Inflammatory macrophage treated with lipopolysaccharide for 4 hours (primary cell): ENCODE measurements at regions not wholly inside any gene's neighbourhood (a gene's known extent, or its start where the extent isn't known, plus 50 kb on each side); places are given as distances from the start of the nearest gene placed in this dataset.

ENCODE experiments used
- DNase-seq: peaks from one replicate; pipeline ENCODE4 v3.0.0-alpha.2; 2020

DNA sequence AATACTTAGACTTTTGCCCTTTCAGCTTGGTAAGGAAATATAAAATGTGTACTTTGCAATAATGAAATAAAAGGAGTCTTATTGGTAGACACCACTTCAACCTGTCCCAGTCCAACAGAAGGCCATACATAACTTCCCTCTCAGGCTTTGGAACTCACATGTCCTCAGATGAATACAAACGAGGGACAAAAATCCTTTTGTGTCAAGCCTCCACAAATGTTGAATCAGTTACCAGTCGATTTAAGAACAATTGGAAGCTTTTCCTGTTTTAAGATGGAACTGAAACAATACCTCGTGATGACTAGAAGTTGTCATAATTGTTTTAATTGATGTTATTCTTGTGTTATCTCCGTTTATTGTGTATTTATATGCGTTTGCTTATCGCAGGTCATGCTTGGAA lies 385.1 kb upstream of the POU3F3 start:
- no peak for DNase-seq

DNA sequence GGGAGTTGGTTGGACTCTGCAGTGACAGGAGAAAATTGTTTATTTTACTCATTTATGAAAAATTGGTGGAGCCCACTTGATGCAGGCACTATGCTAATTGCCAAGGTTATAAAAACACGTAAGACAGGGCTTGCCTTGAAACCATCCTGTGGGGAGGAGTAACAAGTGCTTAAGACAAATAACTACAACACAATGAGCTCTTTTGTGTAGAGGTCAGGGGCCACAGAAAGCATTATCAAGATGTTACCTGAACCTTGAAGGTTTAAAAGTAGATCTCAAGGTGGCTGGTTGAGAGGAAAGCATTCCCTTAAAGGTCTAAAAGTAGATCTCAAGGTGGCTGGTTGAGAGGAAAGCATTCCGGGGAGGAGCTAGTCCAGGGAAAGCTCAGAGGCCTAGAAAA lies 381.8 kb upstream of the POU3F3 start:
- DNase-seq = no peak

DNA sequence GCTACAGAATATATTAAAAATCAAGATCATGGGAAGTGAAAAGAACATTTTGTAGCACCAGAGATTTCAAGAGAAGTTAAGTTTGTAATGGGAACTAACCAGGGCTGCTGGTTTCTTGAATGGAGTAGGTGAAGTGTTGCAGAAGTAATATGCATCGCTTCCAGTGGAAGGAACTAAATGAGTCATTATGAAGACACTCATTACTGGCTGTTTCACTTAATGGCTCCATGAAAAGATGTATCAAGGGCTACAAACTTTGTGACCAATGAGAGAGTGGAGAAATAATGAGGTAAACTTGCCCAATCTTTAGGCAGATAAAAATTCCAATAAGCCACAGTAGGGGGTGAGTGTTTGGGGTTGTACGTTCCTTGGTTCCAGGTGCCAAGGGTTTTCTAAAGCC lies 380.4 kb upstream of the POU3F3 start:
- peak; percentile 72 for DNase-seq

DNA sequence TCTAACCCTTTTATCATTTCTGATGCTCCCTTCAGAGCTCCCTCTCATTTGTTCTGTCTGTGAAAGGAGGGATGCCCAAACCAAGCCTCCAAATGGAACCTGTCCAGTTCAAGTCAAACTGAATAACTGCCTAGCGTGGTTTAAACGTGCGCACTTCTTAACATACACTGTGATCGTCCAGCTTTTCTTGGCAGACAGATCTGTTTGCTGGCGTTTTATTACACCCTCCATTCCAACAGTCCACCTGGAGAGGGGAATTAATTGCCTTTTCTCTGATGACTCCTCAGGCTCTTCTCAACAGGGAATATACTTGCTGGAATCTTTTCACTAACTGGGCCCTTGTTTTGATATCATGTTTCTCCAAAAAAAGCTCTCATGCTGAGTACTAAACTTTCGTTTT lies 379.2 kb upstream of the POU3F3 start:
- DNase-seq = no peak

GRCh38 chr2:104476075-104476474 lies 377.8 kb upstream of the POU3F3 start:
- DNase-seq = no peak

- DNase-seq = no peak
Observed at GRCh38 chr2:104476563-104476988, 377.3 kb upstream of the POU3F3 start.

GRCh38 chr2:104481341-104481740 lies 372.6 kb upstream of the POU3F3 start:
- DNase-seq = no peak

- DNase-seq = peak; percentile 61
Observed at GRCh38 chr2:104487366-104487765, 366.5 kb upstream of the POU3F3 start.

DNA sequence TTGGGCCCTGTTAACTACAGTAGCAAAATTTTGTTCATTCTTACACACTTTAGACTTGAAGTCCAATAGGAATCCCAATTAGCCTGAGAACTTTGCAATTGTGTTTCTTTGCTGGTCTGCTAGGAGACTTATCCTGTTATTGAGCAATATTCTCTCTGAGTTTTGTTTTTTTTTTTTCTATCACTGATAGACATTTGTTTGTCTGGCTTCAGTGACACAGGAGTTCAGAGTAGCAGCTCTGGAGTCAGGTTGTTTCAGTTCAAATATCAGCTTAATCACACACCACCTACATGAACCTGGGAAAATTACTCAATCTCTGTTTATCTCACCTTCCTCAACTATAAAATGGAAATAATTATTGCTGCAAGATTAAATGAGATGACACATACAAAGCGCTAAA lies 360.2 kb upstream of the POU3F3 start:
- DNase-seq = no peak

- DNase-seq = no peak
Observed at GRCh38 chr2:104501342-104501741, 352.6 kb upstream of the POU3F3 start.

DNA sequence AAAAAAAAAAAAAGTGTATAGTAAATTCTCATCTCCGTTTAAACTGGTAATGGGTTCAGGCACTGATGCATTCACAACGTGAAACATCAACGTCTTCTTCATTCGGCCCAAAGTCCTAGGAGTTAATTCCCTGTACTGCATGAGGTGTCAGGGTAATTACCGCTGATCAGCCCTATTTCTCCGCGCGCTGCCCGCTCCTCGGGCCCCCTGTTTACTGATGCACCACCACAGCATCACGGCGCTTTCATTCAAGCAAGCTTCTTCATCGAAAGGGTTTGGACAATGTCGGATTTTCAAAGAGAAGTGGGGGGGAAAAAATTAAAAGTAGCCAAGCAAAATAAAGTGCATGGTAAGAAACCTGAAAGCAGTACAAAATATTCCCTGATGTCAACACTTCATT lies 352.0 kb upstream of the POU3F3 start:
- no peak for DNase-seq

- no peak for DNase-seq
Observed at GRCh38 chr2:104502901-104503300, 351.0 kb upstream of the POU3F3 start.

DNA sequence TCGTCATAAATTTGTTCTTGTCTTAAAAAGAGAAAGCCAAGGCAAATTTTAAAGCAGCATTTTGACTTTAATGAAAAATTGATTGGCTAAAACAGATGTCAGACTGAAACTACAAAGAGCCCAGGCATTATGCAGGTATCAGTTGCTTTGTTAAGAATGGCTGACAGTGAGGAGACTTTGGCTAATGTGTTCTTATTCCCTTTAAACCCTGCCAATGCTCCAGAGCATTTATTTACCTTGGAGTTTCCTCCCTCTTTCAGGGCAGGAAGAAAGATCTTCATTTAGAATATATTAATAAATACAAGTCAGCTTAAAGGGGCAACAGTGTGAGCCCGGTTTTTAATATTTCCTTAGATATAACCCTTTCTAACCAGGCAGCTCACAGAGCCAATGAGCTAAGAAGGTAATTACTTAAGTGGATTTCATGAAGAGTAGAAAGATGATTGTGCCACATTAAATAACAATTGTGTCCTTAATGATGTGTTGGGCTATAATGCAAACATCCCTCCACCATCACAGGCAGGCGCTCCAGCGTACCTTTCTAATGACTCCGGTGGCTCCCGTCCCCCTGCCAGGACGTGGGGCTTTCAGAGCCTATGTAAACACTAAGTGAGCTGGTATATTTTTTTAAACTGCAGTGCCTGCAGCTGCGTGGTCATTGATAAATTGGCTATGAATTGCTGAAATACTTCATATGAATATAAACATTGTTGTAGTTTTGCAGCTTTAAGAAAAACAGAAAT lies 349.4 kb upstream of the POU3F3 start:
- no peak for DNase-seq

DNA sequence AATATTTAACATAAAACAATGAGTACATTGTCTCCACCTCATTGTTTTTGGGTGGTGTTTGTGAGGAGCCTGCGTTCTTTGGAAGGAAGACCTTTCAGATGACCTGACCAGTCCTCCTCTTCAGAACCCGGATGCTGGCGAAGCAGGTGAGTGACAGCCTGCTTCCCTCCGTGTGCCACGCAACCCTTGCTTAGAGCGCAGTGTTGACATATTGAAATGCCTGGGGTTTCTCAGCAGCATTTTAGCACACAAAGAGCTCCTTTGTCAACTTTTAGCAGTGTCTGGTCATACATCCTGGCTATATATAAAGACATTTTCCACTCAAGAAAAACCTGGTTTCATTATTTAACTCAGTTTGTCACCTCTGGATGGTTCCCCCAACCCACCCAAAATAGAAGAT lies 335.7 kb upstream of the POU3F3 start:
- no peak for DNase-seq

- DNase-seq = no peak
Observed at GRCh38 chr2:104521247-104521646, 332.7 kb upstream of the POU3F3 start.

- DNase-seq = no peak
Observed at GRCh38 chr2:104523921-104524320, 330.0 kb upstream of the POU3F3 start.

DNA sequence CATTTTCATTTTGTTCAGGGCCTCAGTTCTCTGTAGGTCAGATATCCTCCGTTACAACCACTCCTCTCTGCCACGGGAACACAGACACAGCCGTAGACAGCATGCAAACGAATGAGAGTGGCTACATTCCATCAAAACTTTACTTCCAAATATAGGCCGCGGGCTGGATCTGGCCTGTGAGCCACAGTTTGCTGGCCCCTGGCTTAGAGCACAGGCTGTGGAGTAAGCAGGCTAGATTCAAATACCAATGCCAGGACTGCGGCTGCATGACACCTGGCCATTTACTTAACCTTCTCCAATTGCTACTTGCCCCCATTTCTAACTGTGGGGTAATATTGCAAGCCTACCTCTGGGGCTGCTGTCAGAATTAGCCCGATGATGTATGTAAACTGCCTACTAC lies 325.8 kb upstream of the POU3F3 start:
- DNase-seq = no peak

GRCh38 chr2:104531122-104531521 lies 322.8 kb upstream of the POU3F3 start:
- no peak for DNase-seq

DNA sequence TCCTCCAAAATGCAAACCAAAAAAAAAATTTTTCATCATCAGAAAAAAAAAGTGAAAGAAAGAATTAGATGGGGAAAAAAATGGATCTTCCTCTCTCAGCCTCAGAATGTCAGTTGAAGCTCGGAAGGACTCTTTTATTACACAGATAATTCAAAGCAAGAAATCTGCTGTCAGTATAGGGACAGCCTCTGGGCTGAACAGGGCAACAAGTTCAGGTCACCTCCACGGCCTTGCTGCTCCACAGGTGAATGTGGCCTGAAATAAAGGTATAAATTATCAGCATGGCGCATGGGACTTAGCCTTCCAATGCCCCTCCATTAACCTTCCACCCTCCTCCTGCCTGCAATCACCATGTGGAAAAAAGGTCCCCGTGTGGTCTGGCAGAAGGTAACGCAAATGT lies 316.8 kb upstream of the POU3F3 start:
- DNase-seq = no peak

- no peak for DNase-seq
Observed at GRCh38 chr2:104538077-104538476, 315.8 kb upstream of the POU3F3 start.

DNA sequence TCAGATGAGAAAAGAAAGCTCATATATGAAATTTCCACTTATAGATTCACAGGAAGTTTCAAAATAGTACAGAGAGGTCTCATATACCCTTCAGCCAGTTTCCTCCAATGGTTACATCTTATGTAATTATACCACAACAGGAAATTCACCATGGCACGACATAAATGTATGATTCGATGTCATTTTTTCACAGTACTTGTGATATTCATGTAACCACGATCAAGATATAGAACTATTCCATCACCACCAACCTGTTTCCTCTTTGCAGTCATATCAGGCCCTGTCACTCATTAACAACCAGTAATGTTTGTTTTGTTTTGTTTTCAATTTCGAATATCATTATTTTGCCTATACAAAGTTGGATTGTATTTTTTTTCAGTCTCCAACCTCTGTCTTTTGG lies 314.3 kb upstream of the POU3F3 start:
- peak; percentile 48 for DNase-seq

GRCh38 chr2:104545055-104545454 lies 308.9 kb upstream of the POU3F3 start:
- DNase-seq = no peak

- DNase-seq = no peak
Observed at GRCh38 chr2:104546537-104546936, 307.4 kb upstream of the POU3F3 start.

- DNase-seq = no peak
Observed at GRCh38 chr2:104547221-104547620, 306.7 kb upstream of the POU3F3 start.

DNA sequence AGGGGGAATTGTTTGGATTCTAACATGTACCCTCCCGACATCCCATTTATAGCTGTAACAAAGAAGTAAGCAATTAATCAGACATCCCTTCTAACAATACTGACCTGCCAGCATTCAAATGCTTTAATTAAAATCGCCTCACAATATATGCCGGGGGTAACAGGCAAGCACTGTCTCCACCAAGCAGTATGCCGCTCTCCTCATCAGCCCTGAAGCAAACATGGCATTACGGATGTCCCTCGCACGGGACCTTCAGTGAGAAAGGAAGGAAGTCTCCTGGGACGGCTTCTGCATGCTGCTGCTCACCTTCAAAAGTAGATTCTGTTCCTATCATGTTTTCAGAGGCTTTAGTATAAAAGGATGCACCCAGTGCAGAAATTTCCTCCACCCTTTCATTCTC lies 292.7 kb upstream of the POU3F3 start:
- DNase-seq = no peak
